ENCODE measurements at regions not wholly inside any gene's neighbourhood (a gene's known extent, or its start where the extent isn't known, plus 50 kb on each side); places are given as distances from the start of the nearest gene placed in this dataset.

- TF ChIP-seq CTCF (conservative IDR thresholded peaks at IDR 0.05; ENCODE audit: low read depth, low read length), result no peak
- no peak for TF ChIP-seq EZH2 (IDR thresholded peaks at IDR 0.05; ENCODE audit: borderline replicate concordance, low read depth, low read length, poor library complexity, severe bottlenecking)
Observed at GRCh38 chr14:101132051-101132571, 228.6 kb upstream of the RTL1 start.

All from A673 (cell line).